ENCODE measurements at regions not wholly inside any gene's neighbourhood (a gene's known extent, or its start where the extent isn't known, plus 50 kb on each side); places are given as distances from the start of the nearest gene placed in this dataset.
"Not testable (repeated sequence)": the region's sequence is repeated elsewhere in the genome, so short reads cannot be mapped to it uniquely, and the experiment has no call there.

- no peak for TF ChIP-seq ATF3 (IDR thresholded peaks at IDR 0.05)
- TF ChIP-seq MAX (IDR thresholded peaks at IDR 0.05), result no peak
- no peak for TF ChIP-seq GABPA (IDR thresholded peaks at IDR 0.05 in 1 of 2, conservative IDR thresholded peaks at IDR 0.05 in 1 of 2)
- TF ChIP-seq SP1 (IDR thresholded peaks at IDR 0.05), result no peak
- no peak for TF ChIP-seq RAD21 (IDR thresholded peaks at IDR 0.05)
- TF ChIP-seq HNF4G (IDR thresholded peaks at IDR 0.05), result no peak
- no peak for TF ChIP-seq ZBTB33 (IDR thresholded peaks at IDR 0.05)
- TF ChIP-seq RXRA (IDR thresholded peaks at IDR 0.05), result no peak
- TF ChIP-seq HNF4A (conservative IDR thresholded peaks at IDR 0.05), result no peak
- no peak for TF ChIP-seq CTCF (IDR thresholded peaks at IDR 0.05; ENCODE audit: low read depth, low read length, missing input control)
- TF ChIP-seq JUND (IDR thresholded peaks at IDR 0.05), result no peak
- Histone ChIP-seq H3K4me3 (ENCODE audit: low read depth in 1 of 3, low read length in 3 of 3) (no peak overlapping the region), H3K36me3 (ENCODE audit: control insufficient read depth in 4 of 4, insufficient read depth in 3 of 4, low read depth in 1 of 4, low read length in 3 of 4) (no peaks in the 10 kb centered on the region), H3K27me3 (ENCODE audit: control insufficient read depth in 4 of 4, insufficient read depth in 4 of 4, low read length in 3 of 4) (no peaks in the 10 kb centered on the region), H3K27ac (ENCODE audit: low read depth in 1 of 2, low read length in 2 of 2) (no peak overlapping the region), H3K9ac (ENCODE audit: low read depth in 1 of 2, low read length in 2 of 2) (no peak overlapping the region), H3K4me1 (ENCODE audit: control insufficient read depth in 4 of 4, insufficient read depth in 4 of 4, low read length in 3 of 4) (no peaks in the 10 kb centered on the region), H3K9me3 (ENCODE audit: control insufficient read depth in 4 of 4, low read length in 3 of 4) (no peaks in the 10 kb centered on the region)
- WGBS, result 75% methylated on average over 20 of the region's 20 CpGs
- no peak for DNase-seq (ENCODE audit: low spot score)
Observed at GRCh38 chr6:168844821-168845609, 404.0 kb downstream of the SMOC2 start.

- not testable (repeated sequence) for H3K27ac ChIP-seq (ENCODE audit: low read depth in 1 of 2, low read length in 2 of 2); H3K4me1 ChIP-seq (ENCODE audit: control insufficient read depth in 4 of 4, insufficient read depth in 4 of 4, low read length in 3 of 4); H3K27me3 ChIP-seq (ENCODE audit: control insufficient read depth in 4 of 4, insufficient read depth in 4 of 4, low read length in 3 of 4); H3K9ac ChIP-seq (ENCODE audit: low read depth in 1 of 2, low read length in 2 of 2); H3K9me3 ChIP-seq (ENCODE audit: control insufficient read depth in 4 of 4, low read length in 3 of 4); H3K36me3 ChIP-seq (ENCODE audit: control insufficient read depth in 4 of 4, insufficient read depth in 3 of 4, low read depth in 1 of 4, low read length in 3 of 4); DNase-seq (ENCODE audit: low spot score); H3K4me3 ChIP-seq (ENCODE audit: low read depth in 1 of 3, low read length in 3 of 3)
- WGBS, result 92% methylated on average over 31 of the region's 31 CpGs
Observed at GRCh38 chr6:168842632-168843212, 401.7 kb downstream of the SMOC2 start.

- H3K27me3 ChIP-seq (ENCODE audit: control insufficient read depth in 4 of 4, insufficient read depth in 4 of 4, low read length in 3 of 4), result no peaks in the 10 kb centered on the region
- 74% methylated on average over 15 of the region's 15 CpGs for WGBS
- H3K9me3 ChIP-seq (ENCODE audit: control insufficient read depth in 4 of 4, low read length in 3 of 4), result no peaks in the 10 kb centered on the region
- no peak overlapping the region for H3K9ac ChIP-seq (ENCODE audit: low read depth in 1 of 2, low read length in 2 of 2)
- H3K4me3 ChIP-seq (ENCODE audit: low read depth in 1 of 3, low read length in 3 of 3), result no peak overlapping the region
- no peak overlapping the region for H3K27ac ChIP-seq (ENCODE audit: low read depth in 1 of 2, low read length in 2 of 2)
- no peaks in the 10 kb centered on the region for H3K36me3 ChIP-seq (ENCODE audit: control insufficient read depth in 4 of 4, insufficient read depth in 3 of 4, low read depth in 1 of 4, low read length in 3 of 4)
- H3K4me1 ChIP-seq (ENCODE audit: control insufficient read depth in 4 of 4, insufficient read depth in 4 of 4, low read length in 3 of 4), result no peaks in the 10 kb centered on the region
- DNase-seq (ENCODE audit: low spot score), result no peak
- TF ChIP-seq HNF4G (IDR thresholded peaks at IDR 0.05) (no peak), RXRA (IDR thresholded peaks at IDR 0.05) (no peak), MAX (IDR thresholded peaks at IDR 0.05) (no peak), FOXA1 (IDR thresholded peaks at IDR 0.05) (no peak), TAF1 (conservative IDR thresholded peaks at IDR 0.05) (no peak), CTCF (IDR thresholded peaks at IDR 0.05; ENCODE audit: low read depth, low read length, missing input control) (no peak), NR2F2 (IDR thresholded peaks at IDR 0.05) (no peak), HNF4A (conservative IDR thresholded peaks at IDR 0.05) (no peak), SP1 (IDR thresholded peaks at IDR 0.05) (no peak), JUND (IDR thresholded peaks at IDR 0.05) (no peak), YY1 (IDR thresholded peaks at IDR 0.05) (no peak), GABPA (IDR thresholded peaks at IDR 0.05 in 1 of 2, conservative IDR thresholded peaks at IDR 0.05 in 1 of 2) (no peak), ZBTB33 (IDR thresholded peaks at IDR 0.05) (no peak)
Observed at GRCh38 chr6:168841609-168842278, 400.8 kb downstream of the SMOC2 start.

All from liver (tissue), 8 donors.